Peyer's patch (tissue), 4 donors: ENCODE measurements at regions not wholly inside any gene's neighbourhood (a gene's known extent, or its start where the extent isn't known, plus 50 kb on each side); places are given as distances from the start of the nearest gene placed in this dataset.

Source experiments
- POLR2A ChIP-seq, 2 donors: fragments of 450-650 bp; IDR thresholded peaks; one replicate each; pipeline ENCODE4 v1.5.1; 2017; ENCODE audit warnings: antibody characterized with exemption in 2 of 2, mild to moderate bottlenecking in 2 of 2, moderate library complexity in 2 of 2
- TF ChIP-seq, protein P1 (sequence below), 6 experiments: fragments of 450-650 bp in 4 of 6; fragments of 200-600 bp in 2 of 6; sonication (generic) in 1 of 6; IDR thresholded peaks; one replicate each; pipeline ENCODE4 v1.5.1; 2017 to 2019; ENCODE audit warnings: antibody characterized with exemption in 6 of 6, mild to moderate bottlenecking in 3 of 6, moderate library complexity in 1 of 6

DNA sequence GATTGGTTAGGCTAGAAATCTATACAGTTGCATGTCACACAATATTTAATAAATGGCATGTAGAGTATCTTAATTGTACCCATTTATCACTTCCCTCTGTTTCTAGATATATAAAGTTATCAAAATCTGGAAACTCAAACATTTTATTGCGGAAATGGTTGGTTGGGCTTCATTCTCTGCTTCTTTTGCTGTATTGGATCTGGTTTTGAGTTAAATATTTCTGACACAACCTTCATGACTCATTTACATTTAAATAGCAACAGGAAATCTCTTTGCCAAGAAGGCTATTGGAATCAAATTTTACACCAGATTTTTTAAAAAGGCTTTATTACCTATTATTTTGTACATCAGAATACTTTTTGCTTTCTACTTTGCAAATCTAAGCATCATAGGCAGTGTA is 153.8 kb downstream of the EBLN2 start:
- TF ChIP-seq, protein P1, sequence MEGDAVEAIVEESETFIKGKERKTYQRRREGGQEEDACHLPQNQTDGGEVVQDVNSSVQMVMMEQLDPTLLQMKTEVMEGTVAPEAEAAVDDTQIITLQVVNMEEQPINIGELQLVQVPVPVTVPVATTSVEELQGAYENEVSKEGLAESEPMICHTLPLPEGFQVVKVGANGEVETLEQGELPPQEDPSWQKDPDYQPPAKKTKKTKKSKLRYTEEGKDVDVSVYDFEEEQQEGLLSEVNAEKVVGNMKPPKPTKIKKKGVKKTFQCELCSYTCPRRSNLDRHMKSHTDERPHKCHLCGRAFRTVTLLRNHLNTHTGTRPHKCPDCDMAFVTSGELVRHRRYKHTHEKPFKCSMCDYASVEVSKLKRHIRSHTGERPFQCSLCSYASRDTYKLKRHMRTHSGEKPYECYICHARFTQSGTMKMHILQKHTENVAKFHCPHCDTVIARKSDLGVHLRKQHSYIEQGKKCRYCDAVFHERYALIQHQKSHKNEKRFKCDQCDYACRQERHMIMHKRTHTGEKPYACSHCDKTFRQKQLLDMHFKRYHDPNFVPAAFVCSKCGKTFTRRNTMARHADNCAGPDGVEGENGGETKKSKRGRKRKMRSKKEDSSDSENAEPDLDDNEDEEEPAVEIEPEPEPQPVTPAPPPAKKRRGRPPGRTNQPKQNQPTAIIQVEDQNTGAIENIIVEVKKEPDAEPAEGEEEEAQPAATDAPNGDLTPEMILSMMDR (IDR thresholded peaks at IDR 0.05): no peak
- no peak for TF ChIP-seq POLR2A (IDR thresholded peaks at IDR 0.05)
